Midbrain (tissue), 1 donor: ENCODE measurements at regions not wholly inside any gene's neighbourhood (a gene's known extent, or its start where the extent isn't known, plus 50 kb on each side); places are given as distances from the start of the nearest gene placed in this dataset.
"Not testable (repeated sequence)": the region's sequence is repeated elsewhere in the genome, so short reads cannot be mapped to it uniquely, and the experiment has no call there.

Experiments used
- DNase-seq: peaks from one replicate; lab custom pipeline; 2025; lab: John Stamatoyannopoulos, UW

DNA sequence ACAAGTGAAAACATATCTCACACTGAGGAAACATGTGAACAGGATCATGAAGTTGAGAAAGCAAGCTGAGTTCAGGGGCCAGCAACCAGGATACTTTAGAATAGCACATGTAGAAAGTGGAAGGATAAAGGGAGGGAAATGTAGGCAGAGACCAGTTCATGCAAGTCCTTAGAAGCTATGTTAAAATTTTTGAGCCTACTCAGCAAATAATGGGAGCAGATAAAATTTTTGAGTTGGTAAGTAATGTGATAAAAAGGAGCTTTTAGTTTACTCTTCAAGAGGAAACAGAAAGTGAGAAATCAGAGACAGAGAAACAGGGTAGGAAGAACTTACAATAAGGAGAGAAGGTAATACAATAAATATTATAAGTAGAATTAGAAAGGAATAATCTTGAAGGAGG is 105.6 kb upstream of the ZBTB20 start:
- no peak for DNase-seq

DNA sequence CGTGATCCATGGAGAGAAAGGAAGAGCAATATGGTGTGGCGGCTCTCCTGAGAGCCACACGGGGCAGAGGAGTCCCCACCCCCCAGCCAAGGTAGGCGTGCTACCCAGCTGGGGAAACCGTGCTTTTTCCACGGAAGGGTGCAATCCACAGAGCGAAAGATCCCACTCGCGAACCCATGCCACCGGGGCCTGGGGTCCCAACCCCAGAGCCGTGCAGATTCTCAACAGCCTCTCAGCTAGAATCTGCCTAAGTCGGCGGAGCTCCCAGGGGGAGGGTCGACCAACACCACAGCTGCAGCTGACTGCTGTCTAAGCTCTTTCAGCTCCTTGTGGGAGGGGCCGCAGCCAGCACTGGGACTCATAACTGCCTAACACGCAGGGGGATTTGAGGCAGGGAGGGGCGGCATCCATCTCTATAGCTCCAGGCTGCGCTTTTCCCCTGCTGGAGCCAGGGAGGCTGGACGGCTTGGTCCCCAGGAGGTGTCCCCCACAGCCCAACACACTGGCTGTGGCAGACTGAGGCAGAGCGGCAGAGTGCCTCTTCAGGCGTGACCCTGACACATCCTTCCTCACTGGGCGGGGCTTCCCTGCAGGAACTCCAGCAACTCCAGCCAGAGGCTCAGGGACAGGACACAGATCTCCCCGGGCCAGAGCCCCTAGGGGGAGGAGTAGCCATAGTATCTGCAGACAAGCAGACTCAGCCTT is 107.6 kb upstream of the ZBTB20 start:
- DNase-seq, result no peak

DNA sequence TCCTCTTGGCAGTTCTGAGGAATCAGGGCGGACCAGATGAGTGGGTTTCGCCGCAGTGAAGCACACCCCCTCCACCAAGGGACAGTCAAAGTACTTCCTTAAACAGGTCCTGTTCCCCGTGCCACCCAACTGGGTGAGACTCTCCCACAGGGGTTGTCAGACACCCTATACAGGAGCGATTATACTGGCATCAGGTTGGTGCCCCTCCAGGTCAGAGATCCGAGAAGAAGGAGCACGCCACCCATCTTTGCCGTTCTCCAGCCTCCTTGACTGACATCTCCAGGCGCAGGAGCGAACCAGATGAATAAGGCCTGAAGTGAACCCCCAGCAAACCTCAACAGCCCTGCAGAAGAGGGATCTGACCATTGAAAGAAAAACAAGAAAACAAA is 108.1 kb upstream of the ZBTB20 start:
- no peak for DNase-seq

DNA sequence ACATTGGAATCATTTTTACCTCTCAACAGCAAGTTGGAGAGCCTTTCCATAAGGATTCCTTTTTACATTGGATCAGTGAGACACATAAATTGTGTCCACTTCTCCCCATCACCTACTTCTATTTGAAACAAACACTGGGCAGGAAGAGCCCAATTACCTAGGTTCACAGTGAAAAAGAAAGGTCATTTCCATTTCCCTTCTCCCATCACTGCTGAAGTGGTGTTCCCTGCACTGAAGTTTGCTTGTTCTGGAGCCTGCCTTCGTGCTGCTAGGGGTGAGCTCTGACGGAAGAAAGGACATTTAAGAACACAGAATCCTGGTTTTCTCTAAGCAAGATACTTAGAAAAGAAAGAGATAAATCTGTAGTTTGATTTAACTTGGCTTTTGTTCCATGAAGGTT is 123.8 kb upstream of the ZBTB20 start:
- no peak for DNase-seq

DNA sequence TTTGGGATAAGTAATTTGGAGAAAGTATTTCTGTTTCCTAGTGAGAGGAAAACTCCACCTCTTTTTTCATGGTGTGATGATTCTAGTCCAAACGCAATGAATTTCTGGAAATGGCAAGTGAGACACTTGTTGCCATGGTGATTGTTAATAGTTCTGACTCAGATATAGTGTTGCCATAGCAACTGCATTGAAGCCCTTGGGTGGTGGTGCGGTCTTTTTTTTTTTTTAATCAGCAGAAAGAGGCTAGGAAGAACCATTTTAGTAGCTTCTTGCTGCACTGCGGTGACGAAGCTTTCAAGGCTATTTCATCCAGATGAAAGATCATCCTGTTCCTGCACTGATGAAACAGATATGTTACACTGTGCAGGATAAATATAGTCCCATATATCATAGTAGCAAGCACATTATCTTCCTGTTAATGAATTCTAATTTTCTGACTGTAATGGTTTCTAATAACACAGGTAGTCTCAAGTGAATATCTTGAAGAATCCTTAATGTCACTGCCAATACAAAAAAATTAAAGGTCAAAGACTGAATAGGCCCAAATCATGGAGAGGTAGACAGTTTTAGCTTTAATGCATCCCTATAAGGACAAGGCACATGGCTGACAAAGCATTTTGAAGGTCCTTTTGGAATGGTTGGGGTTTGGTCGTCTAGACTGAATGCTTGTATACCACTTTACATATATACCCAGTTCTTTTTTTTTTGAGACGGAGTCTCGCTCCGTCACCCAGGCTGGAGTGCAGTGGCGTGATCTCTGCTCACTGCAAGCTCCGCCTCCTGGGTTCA is 125.1 kb upstream of the ZBTB20 start:
- DNase-seq, result peak; percentile 19

DNA sequence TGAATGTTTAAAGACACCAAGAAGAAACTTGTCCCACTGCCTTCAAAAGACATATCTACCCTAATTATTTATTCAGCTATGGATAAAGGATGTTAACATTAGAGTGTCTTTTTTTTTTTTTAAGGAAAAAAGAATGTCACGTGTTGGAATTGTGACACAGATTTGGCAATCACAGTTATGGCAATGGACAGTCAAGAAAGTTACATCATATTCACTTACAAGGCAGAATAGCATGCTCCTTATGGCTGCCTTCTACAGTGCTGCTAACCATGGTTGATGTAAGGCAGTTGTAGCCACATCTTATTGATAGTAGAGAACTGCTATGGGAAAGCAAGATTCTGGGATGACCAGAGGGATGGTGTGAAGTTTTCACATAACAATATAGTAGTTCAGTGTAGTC is 128.8 kb upstream of the ZBTB20 start:
- DNase-seq, result no peak

DNA sequence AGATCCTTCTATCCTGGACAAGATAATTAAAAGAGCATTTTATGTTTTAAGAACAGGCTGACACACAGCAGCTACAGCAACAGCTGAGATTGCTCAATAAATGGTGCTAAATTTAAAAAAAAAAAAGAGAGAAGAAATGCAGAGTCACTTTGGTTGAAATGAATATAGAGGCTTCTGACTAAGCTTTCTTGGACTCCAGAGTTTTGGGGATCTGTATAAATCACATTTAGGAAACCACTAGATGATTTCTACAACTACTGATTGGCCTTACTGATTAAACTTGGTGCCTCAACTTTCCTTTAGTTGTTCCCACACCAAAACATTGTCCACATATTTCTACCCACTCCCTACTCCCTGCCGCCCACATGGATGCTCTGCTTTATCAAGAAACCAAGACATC is 132.9 kb upstream of the ZBTB20 start:
- no peak for DNase-seq

DNA sequence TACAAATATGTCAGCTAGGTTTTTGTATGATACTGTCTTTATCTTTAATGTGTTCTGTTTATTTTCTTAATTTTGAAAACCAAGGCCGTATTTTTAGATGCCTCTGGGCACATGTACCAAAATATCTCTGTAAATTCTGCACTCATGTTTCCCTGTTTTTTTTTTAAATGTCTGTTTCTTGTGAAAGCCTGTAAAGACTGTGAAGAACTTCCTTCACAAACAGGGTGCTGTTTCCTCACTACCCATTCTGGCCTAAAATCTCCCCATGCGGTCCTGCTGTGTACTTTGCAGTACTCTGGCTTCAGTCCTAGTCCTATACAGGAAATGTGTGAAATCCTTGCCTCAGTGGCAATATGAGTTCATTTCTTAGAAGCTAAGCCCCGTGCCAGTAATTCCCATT is 133.4 kb upstream of the ZBTB20 start:
- DNase-seq, result no peak

DNA sequence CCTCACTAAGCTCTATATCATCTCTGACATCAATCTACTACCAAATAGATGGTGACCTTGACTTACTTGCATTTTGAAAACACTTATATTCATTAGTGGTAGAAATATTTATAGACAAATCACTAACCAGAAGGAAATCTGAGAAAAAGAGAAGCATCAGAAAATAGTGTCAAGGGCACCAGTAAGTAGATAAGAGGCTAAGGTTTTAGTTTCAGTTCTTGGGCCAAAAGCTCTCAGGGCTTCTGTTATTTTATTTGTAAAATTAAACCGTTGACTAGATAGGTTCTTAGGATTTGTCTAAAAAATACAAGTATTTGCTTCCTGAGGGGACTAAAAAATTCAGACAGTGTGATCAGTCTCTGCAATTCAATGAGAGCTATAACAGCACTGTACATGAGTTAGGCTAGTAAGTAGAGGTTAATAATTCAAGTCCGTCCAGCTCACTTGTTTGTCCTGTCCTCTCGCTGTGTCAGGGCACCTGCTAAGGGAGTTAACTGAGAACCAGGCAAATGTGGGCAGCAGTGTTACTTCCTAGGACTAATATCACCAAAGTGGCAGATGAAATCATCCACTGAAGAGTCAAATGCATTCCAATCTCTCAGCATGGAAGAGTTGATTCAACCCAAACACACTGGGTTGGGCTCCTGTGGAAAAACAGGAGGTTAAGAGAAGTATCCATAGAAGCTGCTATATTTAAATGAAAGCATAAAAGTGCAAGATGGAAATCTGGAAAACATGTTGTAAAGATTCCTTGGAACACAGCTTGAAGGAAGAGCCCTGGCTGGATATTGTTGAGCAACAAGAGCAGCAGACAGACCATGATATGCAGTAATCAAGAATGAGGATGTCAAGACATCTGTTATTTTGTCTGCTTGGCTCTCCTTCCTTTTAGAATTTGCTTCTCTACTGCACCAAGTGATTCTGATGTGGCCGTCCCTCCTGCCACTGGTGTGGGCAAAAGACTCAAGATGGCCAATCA is 134.9 kb upstream of the ZBTB20 start:
- no peak for DNase-seq

DNA sequence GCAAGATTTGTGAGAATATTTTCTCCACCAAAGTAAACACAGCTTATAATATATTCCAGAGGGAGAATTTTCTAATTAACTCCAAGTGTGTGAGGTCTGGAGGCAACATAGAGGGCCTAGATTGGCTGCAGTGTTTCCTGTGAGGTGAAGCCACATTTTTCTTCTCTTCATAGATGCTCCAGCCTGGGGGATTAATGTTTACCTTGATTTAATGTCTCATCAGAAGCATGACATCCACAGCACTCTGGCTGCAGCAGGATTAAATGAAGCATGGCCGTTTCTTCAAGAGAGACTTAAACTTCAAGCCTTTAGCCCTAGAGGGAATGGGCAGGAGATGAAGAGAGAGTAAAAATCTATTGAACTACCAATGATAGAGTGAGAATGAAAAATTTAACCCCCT is 137.9 kb upstream of the ZBTB20 start:
- no peak for DNase-seq

DNA sequence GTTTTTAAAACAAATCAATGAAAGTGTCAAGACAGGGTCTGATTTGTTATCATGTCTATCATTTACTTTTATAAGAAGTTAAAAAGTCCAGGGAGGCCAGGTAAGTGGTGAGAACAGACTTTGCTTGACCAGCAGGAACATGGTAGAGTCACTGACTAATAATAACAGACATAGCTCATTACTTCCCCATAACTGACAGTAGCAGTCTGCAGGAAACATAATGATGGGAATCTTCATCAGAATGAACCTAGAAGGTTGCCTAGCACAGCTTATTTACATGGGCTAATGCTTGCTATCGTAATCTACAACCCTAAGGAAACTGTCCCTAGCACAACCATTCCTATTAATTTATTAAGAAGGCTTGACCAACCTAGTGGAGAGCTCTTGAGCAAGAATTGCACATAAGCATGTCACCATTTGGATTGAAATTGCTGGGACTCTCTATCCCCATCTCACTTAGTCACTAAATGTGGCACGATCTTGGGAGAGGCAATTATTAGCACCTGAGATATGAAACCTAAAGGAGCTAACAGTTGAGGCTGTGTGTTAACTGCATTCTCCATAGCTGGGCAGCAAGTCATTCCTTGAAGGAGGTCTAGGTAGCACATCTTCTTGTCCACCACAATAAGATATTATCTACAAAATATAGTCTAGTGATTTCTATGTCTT is 139.6 kb upstream of the ZBTB20 start:
- no peak for DNase-seq

DNA sequence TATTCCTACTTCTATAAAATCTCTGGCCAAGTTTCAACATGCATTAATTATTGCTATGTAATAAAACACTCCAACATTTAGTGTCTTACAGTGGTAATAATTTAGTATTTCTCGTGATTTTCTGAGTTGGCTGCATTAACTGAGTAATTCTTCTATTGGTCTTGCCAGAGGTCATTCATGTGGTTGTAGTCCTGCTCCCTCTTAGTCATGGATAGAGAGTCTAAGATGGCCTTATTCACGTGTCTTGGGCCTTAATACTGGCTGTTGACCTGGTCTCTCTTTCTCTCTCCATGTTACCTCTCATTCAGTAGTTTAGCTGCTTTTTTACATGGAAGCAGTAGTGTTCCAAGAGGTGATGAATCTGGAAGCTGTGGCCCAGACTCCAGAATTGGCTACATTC is 140.1 kb upstream of the ZBTB20 start:
- no peak for DNase-seq

DNA sequence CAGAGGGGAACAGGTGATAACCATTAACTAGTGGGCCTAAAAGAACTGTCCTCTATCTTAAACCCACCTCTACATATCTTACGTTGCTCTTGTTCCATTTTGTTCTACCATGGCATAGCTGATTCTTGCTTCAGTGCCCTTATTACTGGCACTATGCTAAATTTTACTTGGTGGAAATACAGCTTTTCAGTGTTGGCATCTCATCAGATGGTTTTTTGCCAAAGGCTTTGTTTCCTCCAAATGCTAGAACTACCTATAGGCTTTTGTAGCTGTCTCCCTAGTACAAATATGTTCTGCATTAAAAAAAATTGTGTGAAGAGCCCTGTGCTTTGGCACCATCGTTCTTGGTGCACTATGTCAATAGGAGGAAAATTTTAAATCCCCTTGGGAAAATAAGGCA is 145.0 kb upstream of the ZBTB20 start:
- DNase-seq, result no peak

DNA sequence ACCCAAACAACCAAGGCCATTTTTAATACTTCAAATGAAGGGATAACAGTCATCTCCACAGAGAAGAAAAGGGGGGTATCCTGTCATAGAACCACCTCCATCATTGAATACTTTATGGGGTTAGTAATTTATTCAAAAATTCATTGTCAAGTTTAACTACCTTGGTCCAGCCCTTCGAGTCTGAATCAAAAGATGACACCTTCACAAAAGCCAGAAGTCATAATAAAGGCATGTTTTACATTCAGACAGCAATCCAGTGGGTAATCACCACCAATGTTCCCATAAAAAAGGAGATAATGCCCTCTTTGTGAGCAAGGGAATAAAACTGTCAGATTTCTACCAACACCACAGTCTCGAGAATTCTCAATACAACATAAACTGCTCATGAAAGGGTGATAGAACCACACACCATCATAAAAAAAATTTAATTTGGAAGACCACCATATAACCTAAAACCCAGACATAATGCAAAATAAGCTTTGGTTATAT is 145.6 kb upstream of the ZBTB20 start:
- no peak for DNase-seq

DNA sequence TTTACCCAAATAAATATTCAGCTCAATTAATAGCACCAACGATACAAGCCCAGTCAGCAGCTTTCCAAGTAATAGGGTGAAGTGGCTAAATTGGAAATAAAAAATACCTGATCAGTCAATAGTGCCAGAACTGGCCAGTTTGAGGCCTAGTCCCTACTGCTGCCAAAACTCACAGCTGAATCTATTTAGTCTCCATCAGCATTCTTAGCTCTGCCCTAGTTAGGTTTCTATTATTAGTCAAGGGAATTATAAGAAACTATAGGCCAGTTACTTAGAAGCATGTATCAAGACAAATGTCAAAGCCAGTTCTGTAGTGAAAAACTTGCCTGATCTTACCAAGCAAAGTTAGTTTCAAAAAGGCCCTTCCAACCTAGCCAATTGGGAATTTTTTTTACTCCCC is 146.2 kb upstream of the ZBTB20 start:
- DNase-seq, result no peak

DNA sequence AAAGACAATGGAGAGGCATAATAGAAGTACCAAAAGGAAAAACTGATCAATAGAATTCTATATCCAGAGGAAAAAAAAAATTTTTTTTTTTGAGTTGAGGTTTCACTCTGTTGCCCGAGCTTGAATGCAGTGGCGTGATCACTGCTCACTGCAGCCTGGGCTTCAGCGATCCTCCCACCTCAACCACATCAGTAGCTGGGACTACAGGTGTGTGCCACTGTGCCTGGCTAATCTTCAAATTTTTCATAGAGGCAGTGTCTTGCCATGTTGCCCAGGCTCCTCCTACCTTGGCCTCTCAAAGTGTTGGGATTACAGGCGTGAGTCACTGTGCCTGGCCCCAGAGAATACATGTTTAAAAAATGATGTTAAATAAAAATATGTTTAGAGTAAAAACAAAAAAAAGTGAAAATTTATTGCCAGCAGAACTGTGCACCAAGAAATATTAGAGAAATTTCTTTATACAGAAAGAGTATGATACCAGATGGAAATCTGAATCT is 154.3 kb upstream of the ZBTB20 start:
- DNase-seq, result no peak

DNA sequence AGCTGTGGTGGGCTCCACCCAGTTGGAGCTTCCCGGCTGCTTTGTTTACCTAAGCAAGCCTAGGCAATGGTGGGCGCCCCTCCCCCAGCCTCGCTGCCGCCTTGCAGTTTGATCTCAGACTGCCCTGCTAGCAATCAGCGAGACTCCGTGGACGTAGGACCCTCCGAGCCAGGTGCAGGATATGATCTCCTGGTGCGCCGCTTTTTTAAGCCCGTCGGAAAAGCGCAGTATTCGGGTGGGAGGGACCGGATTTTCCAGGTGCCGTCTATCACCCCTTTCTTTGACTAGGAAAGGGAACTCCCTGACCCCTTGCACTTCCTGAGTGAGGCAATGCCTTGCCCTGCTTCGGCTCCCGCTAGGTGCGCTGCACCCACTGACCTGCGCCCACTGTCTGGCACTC is 170.9 kb upstream of the ZBTB20 start:
- not testable (repeated sequence) for DNase-seq

DNA sequence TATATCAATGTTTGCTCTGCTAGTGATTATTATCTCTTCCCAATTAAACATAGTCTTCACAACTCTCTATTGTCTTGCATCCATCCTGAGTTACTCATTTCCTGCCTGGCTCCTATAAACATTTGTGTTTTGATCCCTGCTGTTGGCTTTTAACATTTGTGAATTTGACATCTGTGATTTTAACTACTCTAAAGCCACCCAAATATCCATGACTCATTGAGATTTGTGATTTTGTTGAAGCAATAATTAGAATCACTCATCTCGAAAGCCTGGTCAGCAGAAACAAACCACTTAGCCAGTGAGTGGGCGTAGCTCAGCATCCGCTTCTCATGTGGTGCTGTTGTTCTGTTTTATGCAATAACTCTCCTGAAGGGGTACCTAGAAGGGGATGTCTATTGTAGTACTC is 174.3 kb upstream of the ZBTB20 start:
- DNase-seq, result no peak

DNA sequence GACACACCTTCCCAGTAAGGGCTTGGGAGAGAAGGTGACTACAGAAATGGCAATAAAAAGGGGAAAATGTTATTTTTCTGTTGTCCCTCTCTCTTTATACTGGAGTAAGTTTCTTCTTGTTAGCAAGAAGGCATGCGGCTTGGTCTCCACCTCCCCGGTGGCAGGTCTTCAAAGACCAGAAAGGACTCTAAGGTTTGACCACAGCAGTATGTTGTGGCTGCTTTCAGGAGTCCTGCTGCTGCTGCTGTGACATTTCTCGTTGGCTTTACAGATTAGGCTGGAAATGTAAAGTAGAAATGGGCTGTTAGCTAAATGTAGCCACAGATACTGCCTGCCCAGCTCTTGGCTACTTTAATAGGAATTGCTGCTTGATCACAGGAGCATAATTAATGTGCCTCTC is 175.8 kb upstream of the ZBTB20 start:
- DNase-seq, result no peak

DNA sequence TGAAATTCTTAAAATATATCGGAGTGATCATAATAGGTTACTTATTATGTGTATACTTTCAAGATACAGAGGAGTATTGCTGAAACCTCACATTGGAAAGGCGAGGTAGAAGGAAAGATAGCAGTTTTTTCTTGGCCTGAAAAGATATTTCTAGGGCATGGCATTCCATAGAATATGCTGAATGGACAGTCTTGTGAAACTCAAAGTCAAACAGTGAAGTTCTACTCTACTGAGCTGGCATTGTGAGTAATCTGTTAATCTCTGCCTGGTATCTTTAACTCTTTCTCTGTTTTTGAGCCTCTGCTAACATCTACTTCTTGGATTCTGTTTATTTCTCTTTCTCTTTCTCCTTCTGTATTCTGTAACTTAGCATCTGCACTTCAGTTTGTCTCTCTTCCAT is 176.3 kb upstream of the ZBTB20 start:
- DNase-seq, result no peak

DNA sequence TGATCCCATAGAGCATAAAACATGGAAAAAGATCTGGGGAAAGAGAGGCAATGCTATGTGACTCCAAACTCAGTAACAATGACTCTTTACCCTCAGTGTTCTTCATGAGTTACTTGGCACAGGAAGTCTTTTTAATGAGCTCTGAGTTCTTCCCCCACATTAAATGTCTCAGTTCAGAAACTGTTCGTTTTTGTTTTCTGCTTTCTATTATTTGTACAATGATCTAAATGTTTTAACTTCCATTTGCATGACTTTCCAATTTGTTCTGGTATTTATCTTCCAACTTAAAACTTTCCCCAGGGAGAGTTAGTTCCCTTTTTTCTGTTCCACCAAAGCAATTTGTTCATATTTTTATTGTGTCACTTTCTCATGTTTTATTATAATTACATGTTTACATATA is 177.0 kb upstream of the ZBTB20 start:
- DNase-seq, result no peak

DNA sequence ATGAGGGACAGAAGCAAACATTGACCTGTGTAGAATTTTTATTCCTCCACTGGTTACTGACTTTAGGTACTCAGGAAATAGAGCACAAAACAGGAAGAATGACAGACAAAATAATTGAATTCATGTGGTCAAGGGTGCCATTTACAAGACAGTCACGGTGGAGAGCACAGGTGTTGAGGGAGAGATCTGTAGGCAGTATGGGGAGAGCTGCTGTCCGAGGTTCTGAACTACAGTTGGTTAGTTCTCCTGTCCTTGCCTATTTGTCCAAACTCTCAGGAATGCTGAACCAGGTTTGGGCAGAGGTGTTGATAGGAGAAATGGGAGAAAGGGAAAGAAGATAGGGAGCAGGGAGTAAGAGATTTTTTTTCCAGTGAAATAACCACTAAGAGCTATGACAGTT is 178.5 kb upstream of the ZBTB20 start:
- DNase-seq, result no peak
